CD4-positive, alpha-beta memory T cell (primary cell): ENCODE measurements at regions not wholly inside any gene's neighbourhood (a gene's known extent, or its start where the extent isn't known, plus 50 kb on each side); places are given as distances from the start of the nearest gene placed in this dataset.

Experiments used
- CTCF ChIA-PET: fragments of 350-600 bp; sonication (Branson Sonifier 250); formaldehyde crosslinking; loops from one replicate; lab custom pipeline; 2021; ENCODE audit warnings: inconsistent platforms; ENCODE audit not compliant: partially characterized antibody; lab: Charles Lee
- POLR2A ChIA-PET: fragments of 350-600 bp; sonication (Branson Sonifier 250); formaldehyde crosslinking; loops from one replicate; lab custom pipeline; 2021; ENCODE audit not compliant: partially characterized antibody; lab: Charles Lee
- DNase-seq, 5 donors: peaks; one replicate each; pipeline versions ENCODE4 v3.0.0 to v3.0.0-alpha.2; 2020 to 2022; ENCODE audit warnings: mixed read lengths in 1 of 5
- H3K27ac ChIP-seq: one replicate; pipeline ENCODE4 v1.7.0; 2013; ENCODE audit warnings: low read depth, low read length
- H3K27me3 ChIP-seq: 2 replicates; pipeline ENCODE4 v1.7.0; 2013; ENCODE audit warnings: mild to moderate bottlenecking, low read length, moderate library complexity; ENCODE audit not compliant: insufficient read depth
- H3K36me3 ChIP-seq: 2 replicates; pipeline ENCODE4 v1.7.0; 2013; ENCODE audit warnings: mild to moderate bottlenecking, low read length, moderate library complexity; ENCODE audit not compliant: insufficient read depth
- H3K4me1 ChIP-seq: 2 replicates; pipeline ENCODE4 v1.7.0; 2013; ENCODE audit warnings: mild to moderate bottlenecking, low read length, moderate library complexity; ENCODE audit not compliant: insufficient read depth
- H3K4me3 ChIP-seq, 2 donors: one replicate each; pipeline ENCODE4 v1.7.0; 2013; ENCODE audit warnings: low read length in 2 of 2, mild to moderate bottlenecking in 1 of 2
- H3K9me3 ChIP-seq, 2 donors: one replicate each; pipeline ENCODE4 v1.7.0; 2013; ENCODE audit warnings: low read length in 2 of 2, control low read depth in 1 of 2; ENCODE audit not compliant: control insufficient read depth in 1 of 2
- H3K27ac Mint-ChIP-seq, 7 donors: one replicate each; pipeline ENCODE4 v1.8.0; 2020 to 2021; ENCODE audit warnings: mixed read lengths in 7 of 7, mild to moderate bottlenecking in 6 of 7, inconsistent platforms in 3 of 7, moderate library complexity in 3 of 7
- H3K27me3 Mint-ChIP-seq, 2 donors: one replicate each; pipeline ENCODE4 v1.8.0; 2020 to 2021; ENCODE audit warnings: mixed read lengths in 2 of 2
- H3K36me3 Mint-ChIP-seq, 2 donors: one replicate each; pipeline ENCODE4 v1.8.0; 2020 to 2021; ENCODE audit warnings: mixed read lengths in 2 of 2, inconsistent platforms in 1 of 2, mild to moderate bottlenecking in 1 of 2
- H3K4me1 Mint-ChIP-seq, 4 donors: one replicate each; pipeline ENCODE4 v1.8.0; 2020 to 2021; ENCODE audit warnings: mixed read lengths in 4 of 4, mild to moderate bottlenecking in 1 of 4
- H3K4me3 Mint-ChIP-seq, 8 donors: one replicate each; pipeline ENCODE4 v1.8.0; 2020 to 2021; ENCODE audit warnings: mixed read lengths in 8 of 8, mild to moderate bottlenecking in 7 of 8, moderate library complexity in 6 of 8, inconsistent platforms in 3 of 8
- H3K9me3 Mint-ChIP-seq, 8 donors: one replicate each; pipeline ENCODE4 v1.8.0; 2020 to 2021; ENCODE audit warnings: mixed read lengths in 8 of 8, mild to moderate bottlenecking in 5 of 8, inconsistent platforms in 3 of 8, moderate library complexity in 1 of 8
- intact Hi-C: fragments of 100-400 bp; cut with micrococcal nuclease; formaldehyde crosslinking; loops from one replicate; pipeline ENCODE4 v1.15.1; 2023

- no peaks in the 10 kb centered on the region for H3K4me1 Mint-ChIP-seq
These were observed 990.1 kb downstream of the TMTC2 start for GRCh38 chr12:83676781-83677295.

GRCh38 chr12:83666690-83667089 lies 980.0 kb downstream of the TMTC2 start:
- intact Hi-C loops = no loop called here
- H3K4me3 ChIP-seq = no peak overlapping the region
- H3K9me3 Mint-ChIP-seq = peaks cover 0 to 2% (median 0%) of the 10 kb centered on the region in 8 donors
- H3K27me3 ChIP-seq = no peaks in the 10 kb centered on the region
- CTCF ChIA-PET = no interaction called here
- no peaks in the 10 kb centered on the region for H3K27me3 Mint-ChIP-seq
- DNase-seq = no peak
- H3K36me3 Mint-ChIP-seq = no peaks in the 10 kb centered on the region
- no peaks in the 10 kb centered on the region for H3K36me3 ChIP-seq
- POLR2A ChIA-PET = no interaction called here
- H3K4me3 Mint-ChIP-seq = no peak overlapping the region
- no peaks in the 10 kb centered on the region for H3K4me1 ChIP-seq
- no peaks in the 10 kb centered on the region for H3K9me3 ChIP-seq
- H3K27ac ChIP-seq = no peak overlapping the region
- no peaks in the 10 kb centered on the region for H3K4me1 Mint-ChIP-seq
- H3K27ac Mint-ChIP-seq = no peak overlapping the region

More at GRCh38 chr12:83676781-83677295, 990.1 kb downstream of the TMTC2 start:
- DNase-seq = no peak
- H3K27me3 Mint-ChIP-seq = no peaks in the 10 kb centered on the region
- intact Hi-C loops = no loop called here
- no peaks in the 10 kb centered on the region for H3K36me3 ChIP-seq
- no peaks in the 10 kb centered on the region for H3K4me1 ChIP-seq
- ChIA-PET CTCF (no interaction called here), POLR2A (no interaction called here)
- no peak overlapping the region for H3K27ac ChIP-seq
- no peaks in the 10 kb centered on the region for H3K36me3 Mint-ChIP-seq
- no peak overlapping the region for H3K4me3 ChIP-seq
- no peaks in the 10 kb centered on the region for H3K9me3 ChIP-seq
- H3K4me3 Mint-ChIP-seq = no peak overlapping the region
- H3K27me3 ChIP-seq = no peaks in the 10 kb centered on the region
- H3K9me3 Mint-ChIP-seq = peaks cover 0 to 5% (median under 1%) of the 10 kb centered on the region in 8 donors
- no peak overlapping the region for H3K27ac Mint-ChIP-seq

GRCh38 chr12:83665634-83666218 lies 979.0 kb downstream of the TMTC2 start:
- Mint-ChIP-seq H3K27me3 (no peaks in the 10 kb centered on the region), H3K4me1 (no peaks in the 10 kb centered on the region), H3K27ac (no peak overlapping the region), H3K4me3 (no peak overlapping the region), H3K36me3 (no peaks in the 10 kb centered on the region), H3K9me3 (peaks cover 0 to 2% (median 0%) of the 10 kb centered on the region in 8 donors)
- Histone ChIP-seq H3K27me3 (no peaks in the 10 kb centered on the region), H3K27ac (no peak overlapping the region), H3K9me3 (no peaks in the 10 kb centered on the region), H3K4me1 (no peaks in the 10 kb centered on the region), H3K4me3 (no peak overlapping the region), H3K36me3 (no peaks in the 10 kb centered on the region)
- DNase-seq = no peak
- POLR2A ChIA-PET = no interaction called here
- intact Hi-C loops = no loop called here
- CTCF ChIA-PET = no interaction called here

GRCh38 chr12:83664650-83665049 lies 977.9 kb downstream of the TMTC2 start:
- Mint-ChIP-seq H3K9me3 (peaks cover 0 to 2% (median 0%) of the 10 kb centered on the region in 8 donors), H3K27ac (no peak overlapping the region), H3K27me3 (no peaks in the 10 kb centered on the region), H3K36me3 (no peaks in the 10 kb centered on the region), H3K4me3 (no peak overlapping the region), H3K4me1 (no peaks in the 10 kb centered on the region)
- no peaks in the 10 kb centered on the region for H3K27me3 ChIP-seq
- intact Hi-C loops = no loop called here
- no peak for DNase-seq
- no peaks in the 10 kb centered on the region for H3K9me3 ChIP-seq
- no peak overlapping the region for H3K4me3 ChIP-seq
- H3K4me1 ChIP-seq = no peaks in the 10 kb centered on the region
- ChIA-PET CTCF (no interaction called here), POLR2A (no interaction called here)
- H3K27ac ChIP-seq = no peak overlapping the region
- H3K36me3 ChIP-seq = no peaks in the 10 kb centered on the region

- Histone ChIP-seq H3K27ac (no peak overlapping the region), H3K4me3 (no peak overlapping the region), H3K27me3 (no peaks in the 10 kb centered on the region), H3K9me3 (no peaks in the 10 kb centered on the region), H3K36me3 (no peaks in the 10 kb centered on the region), H3K4me1 (no peaks in the 10 kb centered on the region)
- Mint-ChIP-seq H3K27me3 (no peaks in the 10 kb centered on the region), H3K4me1 (no peaks in the 10 kb centered on the region), H3K9me3 (peaks cover 0 to 3% (median 0%) of the 10 kb centered on the region in 8 donors), H3K27ac (no peak overlapping the region), H3K4me3 (no peak overlapping the region), H3K36me3 (no peaks in the 10 kb centered on the region)
- intact Hi-C loops = no loop called here
- POLR2A ChIA-PET = no interaction called here
- DNase-seq = no peak
- CTCF ChIA-PET = no interaction called here
These were observed 974.1 kb downstream of the TMTC2 start for GRCh38 chr12:83660727-83661358.

GRCh38 chr12:83659321-83659720 lies 972.6 kb downstream of the TMTC2 start:
- CTCF ChIA-PET = no interaction called here
- Histone ChIP-seq H3K27me3 (no peaks in the 10 kb centered on the region), H3K27ac (no peak overlapping the region), H3K4me1 (no peaks in the 10 kb centered on the region), H3K9me3 (no peaks in the 10 kb centered on the region), H3K4me3 (no peak overlapping the region), H3K36me3 (no peaks in the 10 kb centered on the region)
- no peak overlapping the region for H3K27ac Mint-ChIP-seq
- intact Hi-C loops = no loop called here
- no peaks in the 10 kb centered on the region for H3K27me3 Mint-ChIP-seq
- H3K9me3 Mint-ChIP-seq = peaks cover 0 to 4% (median 0%) of the 10 kb centered on the region in 8 donors
- DNase-seq = no peak
- no peaks in the 10 kb centered on the region for H3K4me1 Mint-ChIP-seq
- H3K36me3 Mint-ChIP-seq = no peaks in the 10 kb centered on the region
- POLR2A ChIA-PET = no interaction called here
- H3K4me3 Mint-ChIP-seq = no peak overlapping the region

- Histone ChIP-seq H3K36me3 (no peaks in the 10 kb centered on the region), H3K9me3 (no peaks in the 10 kb centered on the region), H3K4me1 (no peaks in the 10 kb centered on the region), H3K4me3 (no peak overlapping the region), H3K27ac (no peak overlapping the region), H3K27me3 (no peaks in the 10 kb centered on the region)
- ChIA-PET POLR2A (no interaction called here), CTCF (no interaction called here)
- Mint-ChIP-seq H3K4me1 (no peaks in the 10 kb centered on the region), H3K9me3 (peaks cover 1 to 19% (median 7%) of the 10 kb centered on the region in 8 donors), H3K4me3 (no peak overlapping the region), H3K27ac (no peak overlapping the region), H3K27me3 (no peaks in the 10 kb centered on the region), H3K36me3 (no peaks in the 10 kb centered on the region)
- intact Hi-C loops = no loop called here
- DNase-seq = no peak
These were observed 969.3 kb downstream of the TMTC2 start for GRCh38 chr12:83656004-83656403.
